CD4-positive, alpha-beta T cell treated with Interleukin-17A for 4 hours (primary cell): ENCODE measurements at regions not wholly inside any gene's neighbourhood (a gene's known extent, or its start where the extent isn't known, plus 50 kb on each side); places are given as distances from the start of the nearest gene placed in this dataset.

ENCODE experiments used
- DNase-seq: peaks from one replicate; pipeline ENCODE4 v3.0.0-alpha.2; 2020; ENCODE audit warnings: mixed read lengths

GRCh38 chr16:86018941-86019340 is 120.0 kb downstream of the IRF8 start:
- DNase-seq: no peak

GRCh38 chr16:86019446-86020047 is 120.6 kb downstream of the IRF8 start:
- no peak for DNase-seq

GRCh38 chr16:86020971-86021370 is 122.0 kb downstream of the IRF8 start:
- DNase-seq: no peak

- no peak for DNase-seq
Measured at GRCh38 chr16:86022381-86022960, 123.5 kb downstream of the IRF8 start.

- DNase-seq: no peak
Measured at GRCh38 chr16:86024210-86024609, 125.2 kb downstream of the IRF8 start.

- no peak for DNase-seq
Measured at GRCh38 chr16:86025706-86026105, 126.7 kb downstream of the IRF8 start.

- no peak for DNase-seq
Measured at GRCh38 chr16:86026171-86026910, 127.4 kb downstream of the IRF8 start.

GRCh38 chr16:86026916-86027315 is 128.0 kb downstream of the IRF8 start:
- no peak for DNase-seq

- no peak for DNase-seq
Measured at GRCh38 chr16:86027373-86028126, 128.6 kb downstream of the IRF8 start.

- no peak for DNase-seq
Measured at GRCh38 chr16:86029131-86029741, 130.3 kb downstream of the IRF8 start.

- DNase-seq: no peak
Measured at GRCh38 chr16:86030116-86030515, 131.2 kb downstream of the IRF8 start.

GRCh38 chr16:86031141-86031678 is 132.2 kb downstream of the IRF8 start:
- no peak for DNase-seq

- DNase-seq: no peak
Measured at GRCh38 chr16:86033016-86033474, 134.1 kb downstream of the IRF8 start.

- DNase-seq: no peak
Measured at GRCh38 chr16:86033971-86034370, 135.0 kb downstream of the IRF8 start.

GRCh38 chr16:86034421-86034919 is 135.5 kb downstream of the IRF8 start:
- no peak for DNase-seq

GRCh38 chr16:86035906-86036305 is 136.9 kb downstream of the IRF8 start:
- DNase-seq: no peak

GRCh38 chr16:86037999-86038925 is 139.3 kb downstream of the IRF8 start:
- DNase-seq: no peak

GRCh38 chr16:86038926-86039310 is 140.0 kb downstream of the IRF8 start:
- DNase-seq: no peak

- no peak for DNase-seq
Measured at GRCh38 chr16:86039606-86040005, 140.6 kb downstream of the IRF8 start.

- no peak for DNase-seq
Measured at GRCh38 chr16:86040496-86040895, 141.5 kb downstream of the IRF8 start.

- no peak for DNase-seq
Measured at GRCh38 chr16:86041215-86041614, 142.3 kb downstream of the IRF8 start.
